Chondrocyte (in vitro differentiated cells): ENCODE measurements at regions not wholly inside any gene's neighbourhood (a gene's known extent, or its start where the extent isn't known, plus 50 kb on each side); places are given as distances from the start of the nearest gene placed in this dataset.

Source experiments
- DNase-seq: peaks from one replicate; pipeline ENCODE4 v3.0.0; 2021; ENCODE audit warnings: mixed read lengths, low spot score
- H3K27ac Mint-ChIP-seq: one replicate; pipeline ENCODE4 v1.8.0; 2021; ENCODE audit warnings: mild to moderate bottlenecking, moderate library complexity, mixed read lengths; ENCODE audit not compliant: unreplicated experiment
- H3K27me3 Mint-ChIP-seq: 2 replicates; pipeline ENCODE4 v1.8.0; 2021; ENCODE audit warnings: low read depth, mixed read lengths
- H3K36me3 Mint-ChIP-seq: 2 replicates; pipeline ENCODE4 v1.8.0; 2021; ENCODE audit warnings: low read depth, mixed read lengths
- H3K4me1 Mint-ChIP-seq: 2 replicates; pipeline ENCODE4 v1.8.0; 2021; ENCODE audit warnings: low read depth, mild to moderate bottlenecking, mixed read lengths
- H3K4me3 Mint-ChIP-seq: one replicate; pipeline ENCODE4 v1.8.0; 2021; ENCODE audit warnings: mild to moderate bottlenecking, moderate library complexity, mixed read lengths; ENCODE audit not compliant: unreplicated experiment
- H3K9me3 Mint-ChIP-seq: 2 replicates; pipeline ENCODE4 v1.8.0; 2021; ENCODE audit warnings: low read depth, mixed read lengths
- TF ChIP-seq, protein P1 (sequence below): fragments of 200-600 bp; sonication (generic); IDR thresholded peaks from 2 replicates; pipeline ENCODE4 v1.5.0; 2021; ENCODE audit warnings: antibody characterized with exemption, mild to moderate bottlenecking, moderate library complexity

DNA sequence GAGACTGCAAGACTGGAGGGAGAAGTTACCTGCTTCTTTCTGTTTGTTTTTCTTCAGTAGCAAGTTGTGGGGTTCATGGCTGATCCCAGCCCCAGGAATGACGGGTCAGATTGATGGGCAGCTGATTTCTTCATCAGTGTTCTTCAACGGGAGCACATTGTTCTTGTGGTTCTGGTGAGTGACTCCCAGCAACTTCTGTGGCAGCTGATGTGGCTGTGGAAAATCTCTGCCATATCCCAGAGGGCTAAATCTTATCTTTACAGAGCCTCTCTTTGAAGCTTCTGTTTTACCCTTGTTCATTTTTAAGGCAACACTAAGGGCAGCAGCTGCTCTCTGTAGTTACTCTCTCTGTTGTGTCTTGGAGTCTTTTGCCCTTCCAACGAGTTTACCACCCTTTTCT is 710.3 kb downstream of the PRELID2 start:
- H3K36me3 Mint-ChIP-seq = no peaks in the 10 kb centered on the region
- TF ChIP-seq, protein P1, sequence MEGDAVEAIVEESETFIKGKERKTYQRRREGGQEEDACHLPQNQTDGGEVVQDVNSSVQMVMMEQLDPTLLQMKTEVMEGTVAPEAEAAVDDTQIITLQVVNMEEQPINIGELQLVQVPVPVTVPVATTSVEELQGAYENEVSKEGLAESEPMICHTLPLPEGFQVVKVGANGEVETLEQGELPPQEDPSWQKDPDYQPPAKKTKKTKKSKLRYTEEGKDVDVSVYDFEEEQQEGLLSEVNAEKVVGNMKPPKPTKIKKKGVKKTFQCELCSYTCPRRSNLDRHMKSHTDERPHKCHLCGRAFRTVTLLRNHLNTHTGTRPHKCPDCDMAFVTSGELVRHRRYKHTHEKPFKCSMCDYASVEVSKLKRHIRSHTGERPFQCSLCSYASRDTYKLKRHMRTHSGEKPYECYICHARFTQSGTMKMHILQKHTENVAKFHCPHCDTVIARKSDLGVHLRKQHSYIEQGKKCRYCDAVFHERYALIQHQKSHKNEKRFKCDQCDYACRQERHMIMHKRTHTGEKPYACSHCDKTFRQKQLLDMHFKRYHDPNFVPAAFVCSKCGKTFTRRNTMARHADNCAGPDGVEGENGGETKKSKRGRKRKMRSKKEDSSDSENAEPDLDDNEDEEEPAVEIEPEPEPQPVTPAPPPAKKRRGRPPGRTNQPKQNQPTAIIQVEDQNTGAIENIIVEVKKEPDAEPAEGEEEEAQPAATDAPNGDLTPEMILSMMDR = no peak
- H3K9me3 Mint-ChIP-seq = peaks cover 2% of the 10 kb centered on the region
- no peak overlapping the region for H3K4me3 Mint-ChIP-seq
- H3K4me1 Mint-ChIP-seq = no peaks in the 10 kb centered on the region
- no peak overlapping the region for H3K27ac Mint-ChIP-seq
- no peak for DNase-seq
- H3K27me3 Mint-ChIP-seq = peaks cover 3% of the 10 kb centered on the region

DNA sequence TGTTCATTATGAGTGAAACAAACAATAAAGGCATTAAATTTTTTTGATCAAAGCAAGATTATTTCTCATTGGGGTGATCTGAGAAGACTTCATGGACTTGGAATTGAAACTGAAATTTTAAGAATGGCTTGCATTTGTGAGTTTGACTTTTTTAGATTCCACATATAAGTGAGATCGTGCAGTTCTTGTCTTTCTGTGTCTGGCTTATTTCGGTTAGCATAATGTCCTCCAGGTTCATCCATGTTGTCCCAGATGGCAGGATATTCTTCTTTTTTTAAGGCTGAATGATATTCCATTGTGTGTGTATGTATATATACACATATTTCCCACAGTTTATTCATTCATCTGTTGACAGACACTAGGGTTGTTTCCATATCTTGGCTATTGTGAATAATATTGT is 716.5 kb downstream of the PRELID2 start:
- no peak for DNase-seq
- H3K9me3 Mint-ChIP-seq = no peaks in the 10 kb centered on the region
- no peak overlapping the region for H3K4me3 Mint-ChIP-seq
- H3K27ac Mint-ChIP-seq = no peak overlapping the region
- H3K36me3 Mint-ChIP-seq = no peaks in the 10 kb centered on the region
- H3K4me1 Mint-ChIP-seq = no peaks in the 10 kb centered on the region
- TF ChIP-seq, protein P1 = no peak
- peaks cover 11% of the 10 kb centered on the region for H3K27me3 Mint-ChIP-seq

DNA sequence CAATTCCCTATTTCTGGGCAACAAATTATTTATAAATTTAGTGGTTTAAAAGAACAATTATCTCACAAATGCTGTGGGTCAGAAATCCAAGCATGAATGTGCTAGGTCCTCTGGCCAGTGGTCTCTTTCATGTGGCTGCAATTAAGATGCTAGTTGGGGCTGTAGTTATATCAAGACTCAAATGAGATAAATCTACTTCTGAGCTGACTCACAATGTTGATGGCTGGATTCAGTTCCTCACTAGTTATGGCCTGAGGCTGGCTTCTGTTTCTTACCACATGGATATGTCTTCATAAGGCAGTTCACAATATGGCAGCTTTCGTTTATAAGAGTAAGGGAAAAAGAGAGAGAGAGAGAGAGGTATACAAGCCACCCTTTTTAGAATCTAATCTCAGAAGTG is 717.0 kb downstream of the PRELID2 start:
- Mint-ChIP-seq H3K4me3 (no peak overlapping the region), H3K9me3 (no peaks in the 10 kb centered on the region), H3K36me3 (no peaks in the 10 kb centered on the region), H3K4me1 (no peaks in the 10 kb centered on the region), H3K27me3 (peaks cover 14% of the 10 kb centered on the region), H3K27ac (no peak overlapping the region)
- TF ChIP-seq, protein P1 = no peak
- DNase-seq = no peak

DNA sequence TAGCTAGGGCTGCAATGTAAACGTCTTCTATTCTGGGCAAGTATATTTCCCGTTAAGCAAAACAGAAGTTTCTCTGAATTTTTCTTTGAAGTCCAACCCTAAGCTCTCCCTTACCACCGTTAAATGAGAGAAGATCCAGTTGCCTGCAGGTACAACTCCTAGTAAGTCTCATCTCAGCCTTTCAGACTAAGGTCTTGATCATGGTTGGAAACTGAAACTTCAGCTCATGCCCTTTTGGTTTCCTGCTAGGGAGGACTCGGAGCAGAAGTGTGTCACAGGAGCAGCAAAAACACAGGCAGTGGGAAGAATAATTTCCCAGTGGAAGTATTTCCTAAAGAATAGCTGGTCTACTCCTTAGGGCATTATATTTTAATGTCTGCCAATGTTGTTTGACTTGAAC is 717.9 kb downstream of the PRELID2 start:
- H3K4me3 Mint-ChIP-seq = no peak overlapping the region
- no peak overlapping the region for H3K27ac Mint-ChIP-seq
- no peaks in the 10 kb centered on the region for H3K36me3 Mint-ChIP-seq
- H3K4me1 Mint-ChIP-seq = no peaks in the 10 kb centered on the region
- H3K27me3 Mint-ChIP-seq = peaks cover 14% of the 10 kb centered on the region
- H3K9me3 Mint-ChIP-seq = no peaks in the 10 kb centered on the region
- TF ChIP-seq, protein P1 = no peak
- DNase-seq = no peak

DNA sequence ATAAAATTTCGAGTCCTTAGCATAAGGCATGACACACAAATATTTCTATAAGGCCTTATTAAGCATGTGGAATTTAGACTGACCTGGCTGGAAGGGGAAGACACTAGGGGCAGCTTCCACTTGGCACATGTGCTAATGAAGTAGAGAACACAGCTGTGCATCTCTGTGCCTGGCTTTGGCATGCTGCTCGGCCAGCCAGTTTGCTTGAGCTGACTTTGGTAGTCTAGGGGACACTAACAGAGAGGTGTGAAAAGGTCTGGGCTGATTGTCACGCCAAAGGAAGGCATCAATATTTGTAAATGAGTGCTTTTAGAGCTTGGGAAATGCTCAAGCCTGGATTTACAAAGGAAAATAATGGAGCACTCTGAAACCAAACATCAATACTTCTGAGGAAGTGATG is 723.7 kb downstream of the PRELID2 start:
- Mint-ChIP-seq H3K27ac (no peak overlapping the region), H3K4me3 (no peak overlapping the region), H3K4me1 (peaks cover 21% of the 10 kb centered on the region), H3K27me3 (peaks cover 9% of the 10 kb centered on the region), H3K36me3 (no peaks in the 10 kb centered on the region), H3K9me3 (peaks cover 7% of the 10 kb centered on the region)
- no peak for DNase-seq
- TF ChIP-seq, protein P1 = no peak
